ENCODE measurements at regions not wholly inside any gene's neighbourhood (a gene's known extent, or its start where the extent isn't known, plus 50 kb on each side); places are given as distances from the start of the nearest gene placed in this dataset.

GRCh38 chr1:82466891-82467290 lies 666.2 kb downstream of the ADGRL2 start:
- no CpG with 5 or more reads among the region's 1 CpG for WGBS, 2 experiments (ENCODE audit: insufficient coverage in 2 of 2)
- H3K36me3 ChIP-seq (ENCODE audit: control insufficient read depth, insufficient read depth, low read length): no peaks in the 10 kb centered on the region
- no peak overlapping the region for H3K27ac ChIP-seq (ENCODE audit: low read depth, low read length, severe bottlenecking)
- H3K9me3 ChIP-seq (ENCODE audit: control insufficient read depth, low read length): no peaks in the 10 kb centered on the region
- no peak overlapping the region for H3K4me3 ChIP-seq (ENCODE audit: extremely low read depth, insufficient read depth, low read length, poor library complexity, severe bottlenecking)
- no peaks in the 10 kb centered on the region for H3K4me1 ChIP-seq (ENCODE audit: control insufficient read depth, insufficient read depth, low read length, poor library complexity, severe bottlenecking)

GRCh38 chr1:82466416-82466815 lies 665.7 kb downstream of the ADGRL2 start:
- Histone ChIP-seq H3K36me3 (ENCODE audit: control insufficient read depth, insufficient read depth, low read length) (no peaks in the 10 kb centered on the region), H3K27ac (ENCODE audit: low read depth, low read length, severe bottlenecking) (no peak overlapping the region), H3K9me3 (ENCODE audit: control insufficient read depth, low read length) (no peaks in the 10 kb centered on the region)

GRCh38 chr1:82465024-82465423 lies 664.3 kb downstream of the ADGRL2 start:
- no peak overlapping the region for H3K4me3 ChIP-seq (ENCODE audit: extremely low read depth, insufficient read depth, low read length, poor library complexity, severe bottlenecking)
- no peaks in the 10 kb centered on the region for H3K4me1 ChIP-seq (ENCODE audit: control insufficient read depth, insufficient read depth, low read length, poor library complexity, severe bottlenecking)
- no peaks in the 10 kb centered on the region for H3K9me3 ChIP-seq (ENCODE audit: control insufficient read depth, low read length)
- no peak overlapping the region for H3K27ac ChIP-seq (ENCODE audit: low read depth, low read length, severe bottlenecking)
- no peaks in the 10 kb centered on the region for H3K36me3 ChIP-seq (ENCODE audit: control insufficient read depth, insufficient read depth, low read length)
- WGBS, 2 experiments (ENCODE audit: insufficient coverage in 2 of 2): 93% methylated on average over 3 of the region's 3 CpGs; no CpG with 5 or more reads in 1 of the 2 experiments

More at GRCh38 chr1:82466416-82466815, 665.7 kb downstream of the ADGRL2 start:
- H3K4me3 ChIP-seq (ENCODE audit: extremely low read depth, insufficient read depth, low read length, poor library complexity, severe bottlenecking): no peak overlapping the region
- H3K4me1 ChIP-seq (ENCODE audit: control insufficient read depth, insufficient read depth, low read length, poor library complexity, severe bottlenecking): no peaks in the 10 kb centered on the region

GRCh38 chr1:82464362-82465001 lies 663.7 kb downstream of the ADGRL2 start:
- no peaks in the 10 kb centered on the region for H3K4me1 ChIP-seq (ENCODE audit: control insufficient read depth, insufficient read depth, low read length, poor library complexity, severe bottlenecking)
- 50 to 83% methylated on average over 1 of the region's 3 CpGs for WGBS, 2 experiments (ENCODE audit: insufficient coverage in 2 of 2)
- H3K4me3 ChIP-seq (ENCODE audit: extremely low read depth, insufficient read depth, low read length, poor library complexity, severe bottlenecking): no peak overlapping the region
- no peaks in the 10 kb centered on the region for H3K9me3 ChIP-seq (ENCODE audit: control insufficient read depth, low read length)
- H3K27ac ChIP-seq (ENCODE audit: low read depth, low read length, severe bottlenecking): no peak overlapping the region
- H3K36me3 ChIP-seq (ENCODE audit: control insufficient read depth, insufficient read depth, low read length): no peaks in the 10 kb centered on the region

- Histone ChIP-seq H3K36me3 (ENCODE audit: control insufficient read depth, insufficient read depth, low read length) (no peaks in the 10 kb centered on the region), H3K27ac (ENCODE audit: low read depth, low read length, severe bottlenecking) (no peak overlapping the region), H3K4me1 (ENCODE audit: control insufficient read depth, insufficient read depth, low read length, poor library complexity, severe bottlenecking) (no peaks in the 10 kb centered on the region), H3K4me3 (ENCODE audit: extremely low read depth, insufficient read depth, low read length, poor library complexity, severe bottlenecking) (no peak overlapping the region), H3K9me3 (ENCODE audit: control insufficient read depth, low read length) (no peaks in the 10 kb centered on the region)
- WGBS, 2 experiments (ENCODE audit: insufficient coverage in 2 of 2): no CpG with 5 or more reads among the region's 1 CpG
Observed at GRCh38 chr1:82463951-82464350, 663.2 kb downstream of the ADGRL2 start.

- Histone ChIP-seq H3K36me3 (ENCODE audit: control insufficient read depth, insufficient read depth, low read length) (no peaks in the 10 kb centered on the region), H3K4me1 (ENCODE audit: control insufficient read depth, insufficient read depth, low read length, poor library complexity, severe bottlenecking) (no peaks in the 10 kb centered on the region), H3K27ac (ENCODE audit: low read depth, low read length, severe bottlenecking) (no peak overlapping the region), H3K4me3 (ENCODE audit: extremely low read depth, insufficient read depth, low read length, poor library complexity, severe bottlenecking) (no peak overlapping the region), H3K9me3 (ENCODE audit: control insufficient read depth, low read length) (no peaks in the 10 kb centered on the region)
- no CpG with 5 or more reads among the region's 1 CpG for WGBS, 2 experiments (ENCODE audit: insufficient coverage in 2 of 2)
Observed at GRCh38 chr1:82462366-82462765, 661.6 kb downstream of the ADGRL2 start.

- Histone ChIP-seq H3K4me1 (ENCODE audit: control insufficient read depth, insufficient read depth, low read length, poor library complexity, severe bottlenecking) (no peaks in the 10 kb centered on the region), H3K4me3 (ENCODE audit: extremely low read depth, insufficient read depth, low read length, poor library complexity, severe bottlenecking) (no peak overlapping the region), H3K36me3 (ENCODE audit: control insufficient read depth, insufficient read depth, low read length) (no peaks in the 10 kb centered on the region), H3K9me3 (ENCODE audit: control insufficient read depth, low read length) (no peaks in the 10 kb centered on the region), H3K27ac (ENCODE audit: low read depth, low read length, severe bottlenecking) (no peak overlapping the region)
- 86 to 100% methylated on average over 1 of the region's 1 CpG for WGBS, 2 experiments (ENCODE audit: insufficient coverage in 2 of 2)
Observed at GRCh38 chr1:82455342-82455741, 654.6 kb downstream of the ADGRL2 start.

- WGBS, 2 experiments (ENCODE audit: insufficient coverage in 2 of 2): 80 to 92% methylated on average over 3 of the region's 3 CpGs
- Histone ChIP-seq H3K27ac (ENCODE audit: low read depth, low read length, severe bottlenecking) (no peak overlapping the region), H3K9me3 (ENCODE audit: control insufficient read depth, low read length) (no peaks in the 10 kb centered on the region), H3K36me3 (ENCODE audit: control insufficient read depth, insufficient read depth, low read length) (no peaks in the 10 kb centered on the region), H3K4me1 (ENCODE audit: control insufficient read depth, insufficient read depth, low read length, poor library complexity, severe bottlenecking) (no peaks in the 10 kb centered on the region), H3K4me3 (ENCODE audit: extremely low read depth, insufficient read depth, low read length, poor library complexity, severe bottlenecking) (no peak overlapping the region)
Observed at GRCh38 chr1:82454431-82454830, 653.7 kb downstream of the ADGRL2 start.

GRCh38 chr1:82453511-82454185 lies 652.9 kb downstream of the ADGRL2 start:
- WGBS, 2 experiments (ENCODE audit: insufficient coverage in 2 of 2): 100% methylated on average over 1 of the region's 1 CpG; no CpG with 5 or more reads in 1 of the 2 experiments
- H3K9me3 ChIP-seq (ENCODE audit: control insufficient read depth, low read length): no peaks in the 10 kb centered on the region
- no peak overlapping the region for H3K4me3 ChIP-seq (ENCODE audit: extremely low read depth, insufficient read depth, low read length, poor library complexity, severe bottlenecking)
- no peaks in the 10 kb centered on the region for H3K36me3 ChIP-seq (ENCODE audit: control insufficient read depth, insufficient read depth, low read length)
- no peaks in the 10 kb centered on the region for H3K4me1 ChIP-seq (ENCODE audit: control insufficient read depth, insufficient read depth, low read length, poor library complexity, severe bottlenecking)
- H3K27ac ChIP-seq (ENCODE audit: low read depth, low read length, severe bottlenecking): no peak overlapping the region

- no peak overlapping the region for H3K4me3 ChIP-seq (ENCODE audit: extremely low read depth, insufficient read depth, low read length, poor library complexity, severe bottlenecking)
- no peak overlapping the region for H3K27ac ChIP-seq (ENCODE audit: low read depth, low read length, severe bottlenecking)
- H3K4me1 ChIP-seq (ENCODE audit: control insufficient read depth, insufficient read depth, low read length, poor library complexity, severe bottlenecking): no peaks in the 10 kb centered on the region
- H3K9me3 ChIP-seq (ENCODE audit: control insufficient read depth, low read length): no peaks in the 10 kb centered on the region
- no peaks in the 10 kb centered on the region for H3K36me3 ChIP-seq (ENCODE audit: control insufficient read depth, insufficient read depth, low read length)
Observed at GRCh38 chr1:82452096-82452495, 651.4 kb downstream of the ADGRL2 start.

- Histone ChIP-seq H3K9me3 (ENCODE audit: control insufficient read depth, low read length) (no peaks in the 10 kb centered on the region), H3K36me3 (ENCODE audit: control insufficient read depth, insufficient read depth, low read length) (no peaks in the 10 kb centered on the region)
- 87 to 92% methylated on average over 2 of the region's 2 CpGs for WGBS, 2 experiments (ENCODE audit: insufficient coverage in 2 of 2)
Observed at GRCh38 chr1:82451191-82451590, 650.5 kb downstream of the ADGRL2 start.

More at GRCh38 chr1:82451191-82451590, 650.5 kb downstream of the ADGRL2 start:
- Histone ChIP-seq H3K4me1 (ENCODE audit: control insufficient read depth, insufficient read depth, low read length, poor library complexity, severe bottlenecking) (no peaks in the 10 kb centered on the region), H3K4me3 (ENCODE audit: extremely low read depth, insufficient read depth, low read length, poor library complexity, severe bottlenecking) (no peak overlapping the region), H3K27ac (ENCODE audit: low read depth, low read length, severe bottlenecking) (no peak overlapping the region)

Measured in mesodermal cell (in vitro differentiated cells).